HepG2 (cell line): ENCODE measurements at regions not wholly inside any gene's neighbourhood (a gene's known extent, or its start where the extent isn't known, plus 50 kb on each side); places are given as distances from the start of the nearest gene placed in this dataset.

ENCODE experiments used
- KDM1A ChIP-seq: IDR thresholded peaks from 2 replicates; pipeline ENCODE4 v1.6.1; 2016; ENCODE audit warnings: missing compliant biosample characterization
- TF ChIP-seq, protein P1 (sequence below): sonication (generic); formaldehyde crosslinking; IDR thresholded peaks from 2 replicates; pipeline ENCODE4 v1.4.0; 2020; ENCODE audit warnings: missing genetic modification reagents, mild to moderate bottlenecking, borderline replicate concordance
- TF ChIP-seq, protein P2 (sequence below): sonication (generic); formaldehyde crosslinking; IDR thresholded peaks from 2 replicates; pipeline ENCODE4 v1.4.0; 2020; ENCODE audit warnings: missing genetic modification reagents, borderline replicate concordance
- TF ChIP-seq, protein P3 (sequence below): sonication (generic); formaldehyde crosslinking; IDR thresholded peaks from 2 replicates; pipeline ENCODE4 v1.4.0; 2020; ENCODE audit warnings: missing genetic modification reagents
- TF ChIP-seq, protein P4 (sequence below): sonication (generic); formaldehyde crosslinking; IDR thresholded peaks from 2 replicates; pipeline ENCODE4 v1.4.0; 2020; ENCODE audit warnings: missing genetic modification reagents

DNA sequence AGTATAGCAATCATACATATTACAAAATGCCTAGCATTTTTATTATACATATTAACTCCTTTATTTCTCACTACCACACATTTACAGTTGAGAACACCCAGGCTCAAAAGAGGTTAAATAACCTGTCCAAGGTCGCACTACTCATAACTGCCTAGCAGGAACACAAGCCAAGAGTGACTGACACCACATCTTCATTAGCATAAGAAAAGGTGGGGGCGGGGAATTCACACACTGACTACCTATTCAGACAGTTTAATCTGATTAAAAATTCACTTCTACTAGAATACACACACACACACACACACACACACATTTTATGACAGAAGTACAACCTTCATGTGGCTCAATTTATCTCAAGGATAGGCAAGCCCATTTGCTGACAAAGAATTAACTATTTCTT lies 77.8 kb upstream of the CACHD1 start (continued):
- TF ChIP-seq, protein P1, sequence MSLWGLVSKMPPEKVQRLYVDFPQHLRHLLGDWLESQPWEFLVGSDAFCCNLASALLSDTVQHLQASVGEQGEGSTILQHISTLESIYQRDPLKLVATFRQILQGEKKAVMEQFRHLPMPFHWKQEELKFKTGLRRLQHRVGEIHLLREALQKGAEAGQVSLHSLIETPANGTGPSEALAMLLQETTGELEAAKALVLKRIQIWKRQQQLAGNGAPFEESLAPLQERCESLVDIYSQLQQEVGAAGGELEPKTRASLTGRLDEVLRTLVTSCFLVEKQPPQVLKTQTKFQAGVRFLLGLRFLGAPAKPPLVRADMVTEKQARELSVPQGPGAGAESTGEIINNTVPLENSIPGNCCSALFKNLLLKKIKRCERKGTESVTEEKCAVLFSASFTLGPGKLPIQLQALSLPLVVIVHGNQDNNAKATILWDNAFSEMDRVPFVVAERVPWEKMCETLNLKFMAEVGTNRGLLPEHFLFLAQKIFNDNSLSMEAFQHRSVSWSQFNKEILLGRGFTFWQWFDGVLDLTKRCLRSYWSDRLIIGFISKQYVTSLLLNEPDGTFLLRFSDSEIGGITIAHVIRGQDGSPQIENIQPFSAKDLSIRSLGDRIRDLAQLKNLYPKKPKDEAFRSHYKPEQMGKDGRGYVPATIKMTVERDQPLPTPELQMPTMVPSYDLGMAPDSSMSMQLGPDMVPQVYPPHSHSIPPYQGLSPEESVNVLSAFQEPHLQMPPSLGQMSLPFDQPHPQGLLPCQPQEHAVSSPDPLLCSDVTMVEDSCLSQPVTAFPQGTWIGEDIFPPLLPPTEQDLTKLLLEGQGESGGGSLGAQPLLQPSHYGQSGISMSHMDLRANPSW (CRISPR knock-in tag): no peak
- no peak for TF ChIP-seq KDM1A (CRISPR knock-in tag)
- TF ChIP-seq, protein P2, sequence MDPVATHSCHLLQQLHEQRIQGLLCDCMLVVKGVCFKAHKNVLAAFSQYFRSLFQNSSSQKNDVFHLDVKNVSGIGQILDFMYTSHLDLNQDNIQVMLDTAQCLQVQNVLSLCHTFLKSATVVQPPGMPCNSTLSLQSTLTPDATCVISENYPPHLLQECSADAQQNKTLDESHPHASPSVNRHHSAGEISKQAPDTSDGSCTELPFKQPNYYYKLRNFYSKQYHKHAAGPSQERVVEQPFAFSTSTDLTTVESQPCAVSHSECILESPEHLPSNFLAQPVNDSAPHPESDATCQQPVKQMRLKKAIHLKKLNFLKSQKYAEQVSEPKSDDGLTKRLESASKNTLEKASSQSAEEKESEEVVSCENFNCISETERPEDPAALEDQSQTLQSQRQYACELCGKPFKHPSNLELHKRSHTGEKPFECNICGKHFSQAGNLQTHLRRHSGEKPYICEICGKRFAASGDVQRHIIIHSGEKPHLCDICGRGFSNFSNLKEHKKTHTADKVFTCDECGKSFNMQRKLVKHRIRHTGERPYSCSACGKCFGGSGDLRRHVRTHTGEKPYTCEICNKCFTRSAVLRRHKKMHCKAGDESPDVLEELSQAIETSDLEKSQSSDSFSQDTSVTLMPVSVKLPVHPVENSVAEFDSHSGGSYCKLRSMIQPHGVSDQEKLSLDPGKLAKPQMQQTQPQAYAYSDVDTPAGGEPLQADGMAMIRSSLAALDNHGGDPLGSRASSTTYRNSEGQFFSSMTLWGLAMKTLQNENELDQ (CRISPR knock-in tag): no peak
- TF ChIP-seq, protein P3, sequence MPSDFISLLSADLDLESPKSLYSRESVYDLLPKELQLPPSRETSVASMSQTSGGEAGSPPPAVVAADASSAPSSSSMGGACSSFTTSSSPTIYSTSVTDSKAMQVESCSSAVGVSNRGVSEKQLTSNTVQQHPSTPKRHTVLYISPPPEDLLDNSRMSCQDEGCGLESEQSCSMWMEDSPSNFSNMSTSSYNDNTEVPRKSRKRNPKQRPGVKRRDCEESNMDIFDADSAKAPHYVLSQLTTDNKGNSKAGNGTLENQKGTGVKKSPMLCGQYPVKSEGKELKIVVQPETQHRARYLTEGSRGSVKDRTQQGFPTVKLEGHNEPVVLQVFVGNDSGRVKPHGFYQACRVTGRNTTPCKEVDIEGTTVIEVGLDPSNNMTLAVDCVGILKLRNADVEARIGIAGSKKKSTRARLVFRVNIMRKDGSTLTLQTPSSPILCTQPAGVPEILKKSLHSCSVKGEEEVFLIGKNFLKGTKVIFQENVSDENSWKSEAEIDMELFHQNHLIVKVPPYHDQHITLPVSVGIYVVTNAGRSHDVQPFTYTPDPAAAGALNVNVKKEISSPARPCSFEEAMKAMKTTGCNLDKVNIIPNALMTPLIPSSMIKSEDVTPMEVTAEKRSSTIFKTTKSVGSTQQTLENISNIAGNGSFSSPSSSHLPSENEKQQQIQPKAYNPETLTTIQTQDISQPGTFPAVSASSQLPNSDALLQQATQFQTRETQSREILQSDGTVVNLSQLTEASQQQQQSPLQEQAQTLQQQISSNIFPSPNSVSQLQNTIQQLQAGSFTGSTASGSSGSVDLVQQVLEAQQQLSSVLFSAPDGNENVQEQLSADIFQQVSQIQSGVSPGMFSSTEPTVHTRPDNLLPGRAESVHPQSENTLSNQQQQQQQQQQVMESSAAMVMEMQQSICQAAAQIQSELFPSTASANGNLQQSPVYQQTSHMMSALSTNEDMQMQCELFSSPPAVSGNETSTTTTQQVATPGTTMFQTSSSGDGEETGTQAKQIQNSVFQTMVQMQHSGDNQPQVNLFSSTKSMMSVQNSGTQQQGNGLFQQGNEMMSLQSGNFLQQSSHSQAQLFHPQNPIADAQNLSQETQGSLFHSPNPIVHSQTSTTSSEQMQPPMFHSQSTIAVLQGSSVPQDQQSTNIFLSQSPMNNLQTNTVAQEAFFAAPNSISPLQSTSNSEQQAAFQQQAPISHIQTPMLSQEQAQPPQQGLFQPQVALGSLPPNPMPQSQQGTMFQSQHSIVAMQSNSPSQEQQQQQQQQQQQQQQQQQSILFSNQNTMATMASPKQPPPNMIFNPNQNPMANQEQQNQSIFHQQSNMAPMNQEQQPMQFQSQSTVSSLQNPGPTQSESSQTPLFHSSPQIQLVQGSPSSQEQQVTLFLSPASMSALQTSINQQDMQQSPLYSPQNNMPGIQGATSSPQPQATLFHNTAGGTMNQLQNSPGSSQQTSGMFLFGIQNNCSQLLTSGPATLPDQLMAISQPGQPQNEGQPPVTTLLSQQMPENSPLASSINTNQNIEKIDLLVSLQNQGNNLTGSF (CRISPR knock-in tag): no peak
- TF ChIP-seq, protein P4, sequence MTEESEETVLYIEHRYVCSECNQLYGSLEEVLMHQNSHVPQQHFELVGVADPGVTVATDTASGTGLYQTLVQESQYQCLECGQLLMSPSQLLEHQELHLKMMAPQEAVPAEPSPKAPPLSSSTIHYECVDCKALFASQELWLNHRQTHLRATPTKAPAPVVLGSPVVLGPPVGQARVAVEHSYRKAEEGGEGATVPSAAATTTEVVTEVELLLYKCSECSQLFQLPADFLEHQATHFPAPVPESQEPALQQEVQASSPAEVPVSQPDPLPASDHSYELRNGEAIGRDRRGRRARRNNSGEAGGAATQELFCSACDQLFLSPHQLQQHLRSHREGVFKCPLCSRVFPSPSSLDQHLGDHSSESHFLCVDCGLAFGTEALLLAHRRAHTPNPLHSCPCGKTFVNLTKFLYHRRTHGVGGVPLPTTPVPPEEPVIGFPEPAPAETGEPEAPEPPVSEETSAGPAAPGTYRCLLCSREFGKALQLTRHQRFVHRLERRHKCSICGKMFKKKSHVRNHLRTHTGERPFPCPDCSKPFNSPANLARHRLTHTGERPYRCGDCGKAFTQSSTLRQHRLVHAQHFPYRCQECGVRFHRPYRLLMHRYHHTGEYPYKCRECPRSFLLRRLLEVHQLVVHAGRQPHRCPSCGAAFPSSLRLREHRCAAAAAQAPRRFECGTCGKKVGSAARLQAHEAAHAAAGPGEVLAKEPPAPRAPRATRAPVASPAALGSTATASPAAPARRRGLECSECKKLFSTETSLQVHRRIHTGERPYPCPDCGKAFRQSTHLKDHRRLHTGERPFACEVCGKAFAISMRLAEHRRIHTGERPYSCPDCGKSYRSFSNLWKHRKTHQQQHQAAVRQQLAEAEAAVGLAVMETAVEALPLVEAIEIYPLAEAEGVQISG (CRISPR knock-in tag): no peak
